ENCODE measurements at regions not wholly inside any gene's neighbourhood (a gene's known extent, or its start where the extent isn't known, plus 50 kb on each side); places are given as distances from the start of the nearest gene placed in this dataset.
"Not testable (repeated sequence)": the region's sequence is repeated elsewhere in the genome, so short reads cannot be mapped to it uniquely, and the experiment has no call there.

- FAIRE-seq; H3K27me3 ChIP-seq (ENCODE audit: control insufficient read depth in 1 of 2, insufficient read depth in 2 of 2, low read length in 2 of 2); H3K4me3 ChIP-seq (replicated peaks in 1 of 3; ENCODE audit: insufficient read depth in 1 of 3, low read depth in 2 of 3, low read length in 3 of 3); H3K4me1 ChIP-seq (ENCODE audit: insufficient read depth, low read length); DNase-seq (ENCODE audit: low spot score); BruUV-seq (replicated peaks); intact Hi-C loops (cut with micrococcal nuclease; ENCODE audit: unreplicated experiment); H3K4me2 ChIP-seq (ENCODE audit: low read depth, low read length); in situ Hi-C loops (cut with HindIII; ENCODE audit: extremely low pct_ligation_motif_present, low pct_unique_long_range_greater_than_20kb); H3K9ac ChIP-seq (ENCODE audit: insufficient read depth, low read depth, low read length); H3K27ac ChIP-seq (ENCODE audit: extremely low read length, insufficient read depth, low read length); POLR2A ChIA-PET; H3K9me3 ChIP-seq (ENCODE audit: low read length); H3K79me2 ChIP-seq (ENCODE audit: insufficient read depth, low read length); H3K36me3 ChIP-seq (replicated peaks in 1 of 2; ENCODE audit: control insufficient read depth in 1 of 2, insufficient read depth in 2 of 2, low read length in 2 of 2); H2AFZ ChIP-seq (ENCODE audit: low read length); H4K20me1 ChIP-seq (ENCODE audit: insufficient read depth, low read length); CTCF ChIA-PET (ENCODE audit: low intra/inter-chr PET ratio, low total read pairs); ATAC-seq: not testable (repeated sequence)
- TF ChIP-seq ZNF281 (CRISPR knock-in tag; IDR thresholded peaks at IDR 0.05; ENCODE audit: borderline replicate concordance): 0 out of 2 replicates have a peak, but pooled peaks have one; percentile 39
- 8% methylated on average over 8 of the region's 10 CpGs for WGBS (ENCODE audit: low lambda C conversion rate)
Observed at GRCh38 chr12:32956418-32956817, 59.8 kb upstream of the PKP2 start.

- DNase-seq (ENCODE audit: low spot score) (no peak), FAIRE-seq (no peak), ATAC-seq (no peak)
- no peaks in the 10 kb centered on the region for H3K36me3 ChIP-seq (replicated peaks in 1 of 2; ENCODE audit: control insufficient read depth in 1 of 2, insufficient read depth in 2 of 2, low read length in 2 of 2)
- no peak overlapping the region for H3K9ac ChIP-seq (ENCODE audit: insufficient read depth, low read depth, low read length)
- no peaks in the 10 kb centered on the region for H4K20me1 ChIP-seq (ENCODE audit: insufficient read depth, low read length)
- in situ Hi-C loops (cut with HindIII; ENCODE audit: extremely low pct_ligation_motif_present, low pct_unique_long_range_greater_than_20kb): no loop called here
- intact Hi-C loops (cut with micrococcal nuclease; ENCODE audit: unreplicated experiment): no loop called here
- H3K4me2 ChIP-seq (ENCODE audit: low read depth, low read length): no peak overlapping the region
- no peak overlapping the region for H2AFZ ChIP-seq (ENCODE audit: low read length)
- H3K27me3 ChIP-seq (ENCODE audit: control insufficient read depth in 1 of 2, insufficient read depth in 2 of 2, low read length in 2 of 2): no peaks in the 10 kb centered on the region
- no peaks in the 10 kb centered on the region for H3K9me3 ChIP-seq (ENCODE audit: low read length)
- BruUV-seq (replicated peaks): no TSS peak
- H3K79me2 ChIP-seq (ENCODE audit: insufficient read depth, low read length): no peaks in the 10 kb centered on the region
- no peaks in the 10 kb centered on the region for H3K4me1 ChIP-seq (ENCODE audit: insufficient read depth, low read length)
- TF ChIP-seq ZNF781 (CRISPR knock-in tag; IDR thresholded peaks at IDR 0.05; ENCODE audit: borderline replicate concordance, not compliant biosample characterization): no peak
- H3K27ac ChIP-seq (ENCODE audit: extremely low read length, insufficient read depth, low read length): no peak overlapping the region
- WGBS (ENCODE audit: low lambda C conversion rate): 2% methylated on average over 3 of the region's 3 CpGs
- ChIA-PET POLR2A (no interaction called here), CTCF (ENCODE audit: low intra/inter-chr PET ratio, low total read pairs) (no interaction called here)
- H3K4me3 ChIP-seq (replicated peaks in 1 of 3; ENCODE audit: insufficient read depth in 1 of 3, low read depth in 2 of 3, low read length in 3 of 3): no peak overlapping the region
Observed at GRCh38 chr12:32952681-32953080, 56.1 kb upstream of the PKP2 start.
